Ishikawa (cell line): ENCODE measurements at regions not wholly inside any gene's neighbourhood (a gene's known extent, or its start where the extent isn't known, plus 50 kb on each side); places are given as distances from the start of the nearest gene placed in this dataset.

ENCODE experiments used
- CEBPB ChIP-seq: IDR thresholded peaks from 2 replicates; pipeline ENCODE4 v1.6.1; 2012
- CREB1 ChIP-seq: IDR thresholded peaks from 2 replicates; pipeline ENCODE4 v1.6.1; 2012; ENCODE audit warnings: low read depth
- EGR1 ChIP-seq: IDR thresholded peaks from 2 replicates; pipeline ENCODE4 v1.6.1; 2012
- EP300 ChIP-seq: IDR thresholded peaks from 2 replicates; pipeline ENCODE4 v1.6.1; 2012; ENCODE audit warnings: borderline replicate concordance
- FOXM1 ChIP-seq: IDR thresholded peaks from 2 replicates; pipeline ENCODE4 v1.6.1; 2012; ENCODE audit warnings: low read depth, borderline replicate concordance
- MAX ChIP-seq: IDR thresholded peaks from 2 replicates; pipeline ENCODE4 v1.6.1; 2012
- NFIC ChIP-seq: IDR thresholded peaks from 2 replicates; pipeline ENCODE4 v1.6.1; 2012
- RAD21 ChIP-seq: IDR thresholded peaks from 2 replicates; pipeline ENCODE4 v1.6.1; 2012; ENCODE audit warnings: low read depth
- TAF1 ChIP-seq: IDR thresholded peaks from 2 replicates; pipeline ENCODE4 v1.6.1; 2012; ENCODE audit warnings: low read depth, mild to moderate bottlenecking
- TCF12 ChIP-seq: IDR thresholded peaks from 2 replicates; pipeline ENCODE4 v1.6.1; 2012; ENCODE audit warnings: low read depth
- TEAD4 ChIP-seq: IDR thresholded peaks from 2 replicates; pipeline ENCODE4 v1.6.1; 2012
- USF1 ChIP-seq: IDR thresholded peaks from 2 replicates; pipeline ENCODE4 v1.6.1; 2012
- YY1 ChIP-seq: IDR thresholded peaks from 2 replicates; pipeline ENCODE4 v1.6.1; 2012; ENCODE audit warnings: low read depth
- ZBTB7A ChIP-seq: IDR thresholded peaks from 2 replicates; pipeline ENCODE4 v1.6.1; 2012; ENCODE audit warnings: low read depth
- TF ChIP-seq, protein P1 (sequence below): IDR thresholded peaks from 2 replicates; pipeline ENCODE4 v1.6.1; 2012; ENCODE audit warnings: low read depth, mild to moderate bottlenecking

DNA sequence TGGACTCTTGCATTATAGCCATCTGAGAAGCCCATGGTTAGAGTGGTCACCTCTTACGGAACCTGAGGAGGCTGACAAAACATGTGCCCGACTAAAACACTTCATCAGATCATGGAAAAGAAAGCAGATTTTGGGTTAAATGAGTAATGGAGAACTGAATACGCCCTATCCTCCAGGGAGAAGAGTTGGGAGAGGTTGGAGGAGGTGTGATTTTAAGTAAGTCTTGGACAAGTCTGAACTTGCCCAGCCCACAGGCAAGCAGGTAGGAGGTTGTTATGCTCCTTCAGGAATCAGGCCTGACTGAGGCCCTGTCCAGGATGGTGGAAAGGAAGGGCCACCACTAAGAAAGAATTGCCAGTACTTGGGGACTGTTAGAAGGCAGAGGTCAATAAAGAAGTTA, 255.8 kb downstream of the TGFB2 start:
- no peak for TF ChIP-seq RAD21
- no peak for TF ChIP-seq TEAD4
- TF ChIP-seq EGR1 = no peak
- no peak for TF ChIP-seq NFIC
- TF ChIP-seq EP300 = no peak
- no peak for TF ChIP-seq YY1
- TF ChIP-seq FOXM1 = no peak
- TF ChIP-seq, protein P1, sequence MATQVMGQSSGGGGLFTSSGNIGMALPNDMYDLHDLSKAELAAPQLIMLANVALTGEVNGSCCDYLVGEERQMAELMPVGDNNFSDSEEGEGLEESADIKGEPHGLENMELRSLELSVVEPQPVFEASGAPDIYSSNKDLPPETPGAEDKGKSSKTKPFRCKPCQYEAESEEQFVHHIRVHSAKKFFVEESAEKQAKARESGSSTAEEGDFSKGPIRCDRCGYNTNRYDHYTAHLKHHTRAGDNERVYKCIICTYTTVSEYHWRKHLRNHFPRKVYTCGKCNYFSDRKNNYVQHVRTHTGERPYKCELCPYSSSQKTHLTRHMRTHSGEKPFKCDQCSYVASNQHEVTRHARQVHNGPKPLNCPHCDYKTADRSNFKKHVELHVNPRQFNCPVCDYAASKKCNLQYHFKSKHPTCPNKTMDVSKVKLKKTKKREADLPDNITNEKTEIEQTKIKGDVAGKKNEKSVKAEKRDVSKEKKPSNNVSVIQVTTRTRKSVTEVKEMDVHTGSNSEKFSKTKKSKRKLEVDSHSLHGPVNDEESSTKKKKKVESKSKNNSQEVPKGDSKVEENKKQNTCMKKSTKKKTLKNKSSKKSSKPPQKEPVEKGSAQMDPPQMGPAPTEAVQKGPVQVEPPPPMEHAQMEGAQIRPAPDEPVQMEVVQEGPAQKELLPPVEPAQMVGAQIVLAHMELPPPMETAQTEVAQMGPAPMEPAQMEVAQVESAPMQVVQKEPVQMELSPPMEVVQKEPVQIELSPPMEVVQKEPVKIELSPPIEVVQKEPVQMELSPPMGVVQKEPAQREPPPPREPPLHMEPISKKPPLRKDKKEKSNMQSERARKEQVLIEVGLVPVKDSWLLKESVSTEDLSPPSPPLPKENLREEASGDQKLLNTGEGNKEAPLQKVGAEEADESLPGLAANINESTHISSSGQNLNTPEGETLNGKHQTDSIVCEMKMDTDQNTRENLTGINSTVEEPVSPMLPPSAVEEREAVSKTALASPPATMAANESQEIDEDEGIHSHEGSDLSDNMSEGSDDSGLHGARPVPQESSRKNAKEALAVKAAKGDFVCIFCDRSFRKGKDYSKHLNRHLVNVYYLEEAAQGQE = no peak
- TF ChIP-seq TAF1 = no peak
- TF ChIP-seq ZBTB7A = no peak
- TF ChIP-seq CREB1 = no peak
- TF ChIP-seq USF1 = no peak
- TF ChIP-seq CEBPB = no peak
- TF ChIP-seq TCF12 = no peak
- no peak for TF ChIP-seq MAX

DNA sequence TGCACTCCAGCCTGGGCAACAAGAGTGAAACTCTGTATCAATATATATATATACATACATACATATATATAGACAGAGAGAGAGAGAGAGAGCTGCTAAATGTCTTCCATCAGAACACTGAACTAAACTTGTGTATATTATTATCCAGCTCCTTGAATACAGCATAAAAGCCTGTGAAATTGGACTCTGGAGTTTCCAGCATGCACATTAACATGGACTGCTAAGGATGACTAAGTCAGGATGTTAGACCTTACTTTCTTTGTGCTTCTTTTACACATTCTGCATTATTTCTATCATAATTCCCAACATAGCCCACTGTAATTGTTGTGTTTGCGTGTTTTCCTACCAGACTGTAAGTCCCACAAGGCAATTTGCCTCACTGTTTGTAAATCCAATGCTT, 259.1 kb downstream of the TGFB2 start:
- TF ChIP-seq, protein P1 = no peak
- TF ChIP-seq YY1 (no peak), RAD21 (no peak), TCF12 (no peak), TAF1 (no peak), CREB1 (no peak), USF1 (no peak), EGR1 (no peak), EP300 (no peak), CEBPB (no peak), MAX (no peak), ZBTB7A (no peak), FOXM1 (no peak), NFIC (no peak), TEAD4 (no peak)

- TF ChIP-seq TAF1 (no peak), EGR1 (no peak), NFIC (no peak), CREB1 (no peak), YY1 (no peak), CEBPB (no peak), TEAD4 (no peak), FOXM1 (no peak), EP300 (no peak), USF1 (no peak), ZBTB7A (no peak), MAX (no peak), TCF12 (no peak), RAD21 (no peak)
- TF ChIP-seq, protein P1 = no peak
Measured at GRCh38 chr1:218611916-218612585, 266.9 kb downstream of the TGFB2 start.

- TF ChIP-seq CEBPB (peak; percentile 76), TEAD4 (no peak)
Measured at GRCh38 chr1:218613105-218613504, 268.0 kb downstream of the TGFB2 start.
